Endothelial cell of umbilical vein (primary cell): ENCODE measurements at regions not wholly inside any gene's neighbourhood (a gene's known extent, or its start where the extent isn't known, plus 50 kb on each side); places are given as distances from the start of the nearest gene placed in this dataset.

Experiments
- BruUV-seq: library from RNA; stranded (reverse); fragments of 400-500 nt; replicated peaks from 2 replicates; lab custom pipeline; 2021; lab: Mats Ljungman, UMichigan
- CTCF ChIA-PET: fragments of 300-600, 350-600 bp; sonication (Branson Sonifier 250); formaldehyde crosslinking; loops from one replicate; lab custom pipeline; 2021; ENCODE audit warnings: antibody characterized with exemption, inconsistent platforms; lab: Charles Lee
- POLR2A ChIA-PET: fragments of 300-600, 350-600 bp; sonication (Branson Sonifier 250); formaldehyde crosslinking; loops from one replicate; lab custom pipeline; 2021; ENCODE audit warnings: antibody characterized with exemption, inconsistent platforms; lab: Charles Lee
- DNase-seq: peaks from one replicate; pipeline ENCODE4 v3.0.0-alpha.2; 2011; ENCODE audit warnings: low read depth, low spot score
- FAIRE-seq: peaks from 2 replicates; lab custom pipeline; 2011; peaks lifted over from hg19 to GRCh38; lab: Jason Lieb, UNC
- H2AFZ ChIP-seq: 2 replicates; pipeline ENCODE4 v1.6.0; 2012; ENCODE audit warnings: low read depth, low read length, control low read depth, inconsistent platforms
- H3K27ac ChIP-seq: 2 replicates; pipeline ENCODE4 v1.5.1; 2011; ENCODE audit warnings: low read depth, mild to moderate bottlenecking, control low read depth, low read length, moderate library complexity; ENCODE audit not compliant: insufficient read depth
- H3K27me3 ChIP-seq, 2 experiments: 2 replicates each; pipeline versions ENCODE4 v1.6.0 to v1.6.1; 2011; ENCODE audit warnings: low read length in 2 of 2, mixed read lengths in 1 of 2; ENCODE audit not compliant: control insufficient read depth in 2 of 2, insufficient read depth in 2 of 2
- H3K36me3 ChIP-seq, 2 experiments: 2 replicates in 1 of 2; 3 replicates in 1 of 2; pipeline ENCODE4 v1.5.1; 2011; ENCODE audit warnings: low read length in 2 of 2, mild to moderate bottlenecking in 1 of 2, moderate library complexity in 1 of 2; ENCODE audit not compliant: control insufficient read depth in 2 of 2, insufficient read depth in 2 of 2; ENCODE audit errors: extremely low read depth in 1 of 2
- H3K4me1 ChIP-seq: 3 replicates; pipeline ENCODE4 v1.5.1; 2011; ENCODE audit warnings: mild to moderate bottlenecking, low read length; ENCODE audit not compliant: control insufficient read depth, insufficient read depth; ENCODE audit errors: extremely low read depth
- H3K4me2 ChIP-seq: 2 replicates; pipeline ENCODE4 v1.6.1; 2011; ENCODE audit warnings: low read length, control low read depth, mixed read lengths; ENCODE audit not compliant: insufficient read depth
- H3K4me3 ChIP-seq, 3 experiments: fragments of 200-600 bp in 1 of 3; sonication (generic), shearing (Covaris generic) in 1 of 3; replicated peaks in 1 of 3; 2 replicates each; pipeline ENCODE4 v1.5.1; 2011 to 2016; ENCODE audit warnings: control low read depth in 3 of 3, low read length in 3 of 3, mild to moderate bottlenecking in 2 of 3, inconsistent platforms in 1 of 3, low read depth in 1 of 3, moderate library complexity in 1 of 3; ENCODE audit not compliant: insufficient read depth in 1 of 3
- H3K79me2 ChIP-seq: 2 replicates; pipeline ENCODE4 v1.6.0; 2012; ENCODE audit warnings: low read length, inconsistent platforms; ENCODE audit not compliant: control insufficient read depth, insufficient read depth
- H3K9ac ChIP-seq: replicated peaks from 2 replicates; pipeline ENCODE3; 2011; ENCODE audit warnings: low read length, control low read depth; ENCODE audit not compliant: insufficient read depth; ENCODE audit errors: extremely low read depth
- H3K9me1 ChIP-seq: replicated peaks from 3 replicates; pipeline ENCODE4 v1.6.0; 2011; ENCODE audit warnings: mild to moderate bottlenecking, low read length; ENCODE audit not compliant: control insufficient read depth, insufficient read depth; ENCODE audit errors: extremely low read depth
- H3K9me3 ChIP-seq: replicated peaks from 2 replicates; pipeline ENCODE4 v1.5.1; 2012; ENCODE audit warnings: low read length, inconsistent platforms; ENCODE audit not compliant: control insufficient read depth, insufficient read depth
- H4K20me1 ChIP-seq: replicated peaks from 2 replicates; pipeline ENCODE3; 2011; ENCODE audit warnings: mild to moderate bottlenecking, low read length; ENCODE audit not compliant: control insufficient read depth, insufficient read depth; ENCODE audit errors: extremely low read depth
- EZH2 ChIP-seq: IDR thresholded peaks from 2 replicates; pipeline ENCODE4 v1.6.1; 2012; ENCODE audit warnings: borderline replicate concordance, low read depth, mild to moderate bottlenecking, moderate library complexity, low read length, inconsistent platforms; ENCODE audit not compliant: severe bottlenecking
- FOS ChIP-seq: IDR thresholded peaks from 2 replicates; pipeline ENCODE4 v1.6.1; 2011; ENCODE audit warnings: mild to moderate bottlenecking, low read length, moderate library complexity, borderline replicate concordance; ENCODE audit not compliant: insufficient read depth
- GATA2 ChIP-seq: IDR thresholded peaks from 2 replicates; pipeline ENCODE4 v1.7.0; 2011; ENCODE audit warnings: low read depth, mild to moderate bottlenecking, moderate library complexity, mixed read lengths, low read length; ENCODE audit not compliant: insufficient read length, insufficient read depth
- JUN ChIP-seq: IDR thresholded peaks from 2 replicates; pipeline ENCODE4 v1.6.1; 2011; ENCODE audit warnings: borderline replicate concordance, low read depth; ENCODE audit not compliant: insufficient read length, insufficient read depth
- MYC ChIP-seq: IDR thresholded peaks from one replicate; pipeline ENCODE4 v1.6.1; 2011; ENCODE audit warnings: mild to moderate bottlenecking, low read depth, low read length
- POLR2A ChIP-seq: IDR thresholded peaks from 2 replicates; pipeline ENCODE4 v1.6.1; 2012; ENCODE audit warnings: low read depth, mild to moderate bottlenecking, control low read depth, low read length
- POLR2AphosphoS5 ChIP-seq: IDR thresholded peaks from 2 replicates; pipeline ENCODE4 v1.6.1; 2012; ENCODE audit warnings: low read depth, mild to moderate bottlenecking, control low read depth, low read length, moderate library complexity; ENCODE audit not compliant: insufficient read depth
- dilution Hi-C: fragments of 300-500 bp; cut with MboI; formaldehyde crosslinking; loops from one replicate; pipeline ENCODE4 v1.15.0; 2019; ENCODE audit warnings: low sequenced_read_pairs; ENCODE audit not compliant: extremely low pct_ligation_motif_present
- intact Hi-C: fragments of 100-400 bp; cut with micrococcal nuclease; formaldehyde crosslinking; loops from one replicate; pipeline ENCODE4 v1.10.0; 2022
- TF ChIP-seq, protein P1 (sequence below), 2 donors: IDR thresholded peaks; 1 replicate in 1 of 2; 2 replicates in 1 of 2; pipeline ENCODE4 v1.5.1; 2011; ENCODE audit warnings: low read length in 2 of 2, mild to moderate bottlenecking in 2 of 2, moderate library complexity in 2 of 2, control low read depth in 1 of 2, inconsistent platforms in 1 of 2, low read depth in 1 of 2; ENCODE audit not compliant: insufficient read depth in 1 of 2; ENCODE audit errors: extremely low read depth in 1 of 2
- TF ChIP-seq, protein P2 (sequence below): IDR thresholded peaks from 2 replicates; pipeline ENCODE4 v1.6.1; 2011; ENCODE audit not compliant: insufficient read depth, insufficient read length

- TF ChIP-seq EZH2: no peak
- TF ChIP-seq POLR2A: no peak
- no peak for TF ChIP-seq MYC
- no peak for TF ChIP-seq FOS
- no peak for TF ChIP-seq GATA2
- no peak for TF ChIP-seq POLR2AphosphoS5
- TF ChIP-seq, protein P1, sequence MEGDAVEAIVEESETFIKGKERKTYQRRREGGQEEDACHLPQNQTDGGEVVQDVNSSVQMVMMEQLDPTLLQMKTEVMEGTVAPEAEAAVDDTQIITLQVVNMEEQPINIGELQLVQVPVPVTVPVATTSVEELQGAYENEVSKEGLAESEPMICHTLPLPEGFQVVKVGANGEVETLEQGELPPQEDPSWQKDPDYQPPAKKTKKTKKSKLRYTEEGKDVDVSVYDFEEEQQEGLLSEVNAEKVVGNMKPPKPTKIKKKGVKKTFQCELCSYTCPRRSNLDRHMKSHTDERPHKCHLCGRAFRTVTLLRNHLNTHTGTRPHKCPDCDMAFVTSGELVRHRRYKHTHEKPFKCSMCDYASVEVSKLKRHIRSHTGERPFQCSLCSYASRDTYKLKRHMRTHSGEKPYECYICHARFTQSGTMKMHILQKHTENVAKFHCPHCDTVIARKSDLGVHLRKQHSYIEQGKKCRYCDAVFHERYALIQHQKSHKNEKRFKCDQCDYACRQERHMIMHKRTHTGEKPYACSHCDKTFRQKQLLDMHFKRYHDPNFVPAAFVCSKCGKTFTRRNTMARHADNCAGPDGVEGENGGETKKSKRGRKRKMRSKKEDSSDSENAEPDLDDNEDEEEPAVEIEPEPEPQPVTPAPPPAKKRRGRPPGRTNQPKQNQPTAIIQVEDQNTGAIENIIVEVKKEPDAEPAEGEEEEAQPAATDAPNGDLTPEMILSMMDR (IDR thresholded peaks at IDR 0.05; ENCODE audit: extremely low read depth in 1 of 2, insufficient read depth in 1 of 2, low read depth in 1 of 2, low read length in 2 of 2): no peak
- TF ChIP-seq, protein P2, sequence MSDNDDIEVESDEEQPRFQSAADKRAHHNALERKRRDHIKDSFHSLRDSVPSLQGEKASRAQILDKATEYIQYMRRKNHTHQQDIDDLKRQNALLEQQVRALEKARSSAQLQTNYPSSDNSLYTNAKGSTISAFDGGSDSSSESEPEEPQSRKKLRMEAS: no peak
- no peak for TF ChIP-seq JUN
- Histone ChIP-seq H3K27ac (no peak overlapping the region), H3K36me3 (no peaks in the 10 kb centered on the region), H3K4me3 (no peak overlapping the region), H3K9me1 (no peaks in the 10 kb centered on the region), H2AFZ (no peak overlapping the region), H3K27me3 (no peaks in the 10 kb centered on the region), H3K4me2 (no peak overlapping the region), H3K4me1 (no peaks in the 10 kb centered on the region), H3K9me3 (peaks cover 4% of the 10 kb centered on the region), H3K9ac (no peak overlapping the region), H3K79me2 (no peaks in the 10 kb centered on the region), H4K20me1 (no peaks in the 10 kb centered on the region)
- dilution Hi-C loops (no loop called here), intact Hi-C loops (no loop called here)
- ChIA-PET CTCF (no interaction called here), POLR2A (no interaction called here)
- DNase-seq (no peak), FAIRE-seq (no peak)
- BruUV-seq: no TSS peak
Measured at GRCh38 chr7:49643736-49644135, 129.7 kb upstream of the VWC2 start.
